Common myeloid progenitor, CD34-positive (primary cell): ENCODE measurements at regions not wholly inside any gene's neighbourhood (a gene's known extent, or its start where the extent isn't known, plus 50 kb on each side); places are given as distances from the start of the nearest gene placed in this dataset.
"Not testable (repeated sequence)": the region's sequence is repeated elsewhere in the genome, so short reads cannot be mapped to it uniquely, and the experiment has no call there.

ENCODE experiments used
- CTCF ChIA-PET: fragments of 350-600 bp; sonication (Branson Sonifier 250); formaldehyde crosslinking; loops from one replicate; lab custom pipeline; 2021; ENCODE audit warnings: antibody characterized with exemption; lab: Charles Lee
- POLR2A ChIA-PET: fragments of 350-600 bp; sonication (Branson Sonifier 250); formaldehyde crosslinking; loops from one replicate; lab custom pipeline; 2021; ENCODE audit warnings: antibody characterized with exemption; lab: Charles Lee
- DNase-seq, 3 donors: peaks; one replicate each; pipeline versions ENCODE4 v3.0.0 to v3.0.0-alpha.2; 2013
- H3K27ac ChIP-seq, 2 experiments: 1 replicate in 1 of 2; 2 replicates in 1 of 2; pipeline ENCODE4 v1.7.0; 2013; ENCODE audit warnings: inconsistent platforms in 2 of 2, low read length in 2 of 2, mild to moderate bottlenecking in 2 of 2, low read depth in 1 of 2, moderate library complexity in 1 of 2; ENCODE audit not compliant: severe bottlenecking in 2 of 2, insufficient read depth in 1 of 2, poor library complexity in 1 of 2
- H3K27me3 ChIP-seq, 5 experiments: replicated peaks in 2 of 5; 1 replicate in 3 of 5; 2 replicates in 2 of 5; pipeline versions ENCODE4 v1.6.1 to v1.7.0; 2013; ENCODE audit warnings: low read length in 4 of 5, mild to moderate bottlenecking in 2 of 5, moderate library complexity in 2 of 5, inconsistent platforms in 1 of 5; ENCODE audit not compliant: insufficient read depth in 5 of 5, control insufficient read depth in 4 of 5
- H3K36me3 ChIP-seq, 4 experiments: 1 replicate in 2 of 4; 2 replicates in 2 of 4; pipeline versions ENCODE4 v1.6.1 to v1.7.0; 2013; ENCODE audit warnings: low read length in 3 of 4, control low read depth in 1 of 4, mild to moderate bottlenecking in 1 of 4; ENCODE audit not compliant: control insufficient read depth in 4 of 4, insufficient read depth in 4 of 4
- H3K4me1 ChIP-seq, 4 experiments: 1 replicate in 3 of 4; 2 replicates in 1 of 4; pipeline versions ENCODE4 v1.6.1 to v1.7.1; 2013; ENCODE audit warnings: low read length in 3 of 4, mild to moderate bottlenecking in 3 of 4, control low read depth in 1 of 4, inconsistent platforms in 1 of 4, moderate library complexity in 1 of 4; ENCODE audit not compliant: control insufficient read depth in 4 of 4, insufficient read depth in 4 of 4; ENCODE audit errors: control extremely low read depth in 1 of 4
- H3K4me3 ChIP-seq, 7 experiments: 1 replicate in 4 of 7; 2 replicates in 3 of 7; pipeline versions ENCODE4 v1.5.1 to v1.7.0; 2013; ENCODE audit warnings: mild to moderate bottlenecking in 7 of 7, low read length in 6 of 7, moderate library complexity in 6 of 7, inconsistent platforms in 2 of 7, low read depth in 2 of 7, control low read depth in 1 of 7; ENCODE audit not compliant: insufficient read depth in 4 of 7, control insufficient read depth in 1 of 7; ENCODE audit errors: extremely low read depth in 1 of 7
- H3K9me3 ChIP-seq, 5 experiments: 1 replicate in 4 of 5; 2 replicates in 1 of 5; pipeline versions ENCODE4 v1.6.1 to v1.7.1; 2013; ENCODE audit warnings: low read length in 4 of 5, mild to moderate bottlenecking in 2 of 5, inconsistent platforms in 1 of 5, low read depth in 1 of 5, moderate library complexity in 1 of 5; ENCODE audit not compliant: control insufficient read depth in 4 of 5, insufficient read depth in 2 of 5; ENCODE audit errors: control extremely low read depth in 1 of 5
- WGBS: methylation state at CpG from one replicate; pipeline ENCODE4 v1.1.5; 2013; ENCODE audit not compliant: insufficient coverage; 5-methylcytosine and 5-hydroxymethylcytosine counted together

- DNase-seq, H3K9me3 ChIP-seq, CTCF ChIA-PET, H3K27ac ChIP-seq, H3K4me1 ChIP-seq, POLR2A ChIA-PET, H3K27me3 ChIP-seq, H3K4me3 ChIP-seq, H3K36me3 ChIP-seq: not testable (repeated sequence)
- 100% methylated on average over 1 of the region's 6 CpGs for WGBS
Observed at GRCh38 chr5:21491182-21491581, 1362.0 kb downstream of the CDH12 start.

- H3K27me3 ChIP-seq, H3K27ac ChIP-seq, H3K4me1 ChIP-seq, H3K36me3 ChIP-seq, CTCF ChIA-PET, POLR2A ChIA-PET, H3K4me3 ChIP-seq, H3K9me3 ChIP-seq, DNase-seq: not testable (repeated sequence)
- no CpG with 5 or more reads among the region's 6 CpGs for WGBS
Observed at GRCh38 chr5:21488828-21489227, 1364.3 kb downstream of the CDH12 start.

GRCh38 chr5:21485458-21486000 lies 1367.6 kb downstream of the CDH12 start:
- H3K27me3 ChIP-seq, POLR2A ChIA-PET, H3K4me1 ChIP-seq, H3K27ac ChIP-seq, H3K36me3 ChIP-seq, H3K4me3 ChIP-seq, H3K9me3 ChIP-seq, CTCF ChIA-PET: not testable (repeated sequence)
- WGBS = 100% methylated on average over 3 of the region's 7 CpGs
- peak in 1 of 3 donors; percentile 15 for DNase-seq

GRCh38 chr5:21484498-21484889 lies 1368.7 kb downstream of the CDH12 start:
- DNase-seq, H3K4me1 ChIP-seq, H3K9me3 ChIP-seq, H3K4me3 ChIP-seq, H3K36me3 ChIP-seq, H3K27me3 ChIP-seq, POLR2A ChIA-PET, H3K27ac ChIP-seq, CTCF ChIA-PET: not testable (repeated sequence)
- WGBS = no CpG with 5 or more reads among the region's 19 CpGs

- CTCF ChIA-PET, H3K4me1 ChIP-seq, POLR2A ChIA-PET, DNase-seq, H3K27me3 ChIP-seq, H3K36me3 ChIP-seq, H3K9me3 ChIP-seq, H3K4me3 ChIP-seq, H3K27ac ChIP-seq: not testable (repeated sequence)
- 97% methylated on average over 11 of the region's 19 CpGs for WGBS
Observed at GRCh38 chr5:21483790-21484497, 1369.2 kb downstream of the CDH12 start.

- H3K27me3 ChIP-seq, H3K4me1 ChIP-seq, DNase-seq, H3K9me3 ChIP-seq, H3K4me3 ChIP-seq, CTCF ChIA-PET, H3K36me3 ChIP-seq, H3K27ac ChIP-seq, POLR2A ChIA-PET: not testable (repeated sequence)
- WGBS = 96% methylated on average over 8 of the region's 22 CpGs
Observed at GRCh38 chr5:21482983-21483650, 1370.0 kb downstream of the CDH12 start.

- WGBS = 97% methylated on average over 9 of the region's 13 CpGs
- H3K4me3 ChIP-seq, H3K4me1 ChIP-seq, CTCF ChIA-PET, H3K36me3 ChIP-seq, DNase-seq, POLR2A ChIA-PET, H3K27me3 ChIP-seq, H3K27ac ChIP-seq, H3K9me3 ChIP-seq: not testable (repeated sequence)
Observed at GRCh38 chr5:21482522-21482921, 1370.6 kb downstream of the CDH12 start.
